Kidney (tissue), 13 donors: ENCODE measurements at regions not wholly inside any gene's neighbourhood (a gene's known extent, or its start where the extent isn't known, plus 50 kb on each side); places are given as distances from the start of the nearest gene placed in this dataset.

Experiments used
- DNase-seq, 5 donors: peaks; one replicate each; pipeline ENCODE4 v3.0.0-alpha.2; 2013 to 2020
- FAIRE-seq: peaks from 2 replicates; lab custom pipeline; 2012; peaks lifted over from hg19 to GRCh38; lab: Jason Lieb, UNC
- H3K27ac ChIP-seq, 2 donors: one replicate each; pipeline ENCODE4 v1.7.0; 2013; ENCODE audit warnings: low read depth in 2 of 2, low read length in 2 of 2, inconsistent platforms in 1 of 2
- H3K27me3 ChIP-seq: one replicate; pipeline ENCODE4 v1.7.1; 2013; ENCODE audit warnings: low read length, inconsistent platforms; ENCODE audit not compliant: control insufficient read depth, insufficient read depth
- H3K36me3 ChIP-seq, 3 donors: one replicate each; pipeline versions ENCODE4 v1.7.0 to v1.7.1; 2013; ENCODE audit warnings: low read length in 3 of 3, control low read depth in 1 of 3, inconsistent platforms in 1 of 3; ENCODE audit not compliant: insufficient read depth in 3 of 3, control insufficient read depth in 2 of 3
- H3K4me1 ChIP-seq, 3 donors: one replicate each; pipeline versions ENCODE4 v1.7.0 to v1.7.1; 2013; ENCODE audit warnings: low read length in 3 of 3, inconsistent platforms in 1 of 3, low read depth in 1 of 3; ENCODE audit not compliant: control insufficient read depth in 2 of 3, insufficient read depth in 2 of 3
- H3K4me3 ChIP-seq, 3 donors: one replicate each; pipeline versions ENCODE4 v1.7.0 to v1.8.1; 2013; ENCODE audit warnings: low read length in 3 of 3, control low read depth in 1 of 3, inconsistent platforms in 1 of 3
- H3K9ac ChIP-seq, 3 donors: one replicate each; pipeline versions ENCODE4 v1.7.0 to v1.7.1; 2013; ENCODE audit warnings: low read length in 3 of 3, control low read depth in 1 of 3, inconsistent platforms in 1 of 3
- H3K9me3 ChIP-seq, 3 donors: one replicate each; pipeline versions ENCODE4 v1.7.0 to v1.7.1; 2013; ENCODE audit warnings: low read length in 3 of 3, control low read depth in 1 of 3, inconsistent platforms in 1 of 3; ENCODE audit not compliant: control insufficient read depth in 2 of 3, insufficient read depth in 1 of 3
- intact Hi-C: fragments of 100-400 bp; cut with DNase I; formaldehyde crosslinking; loops from one replicate; pipeline ENCODE4 v1.11.1; 2022
- TF ChIP-seq, protein P1 (sequence below): IDR thresholded peaks from 3 replicates; pipeline ENCODE4 v1.5.1; 2012; ENCODE audit warnings: mild to moderate bottlenecking, moderate library complexity, borderline replicate concordance; ENCODE audit not compliant: insufficient read depth; ENCODE audit errors: extremely low read depth
- donor health status: control.
- donor health status: control.
- donor health status: control.
- donor health status: control.
- donor health status: control.
- donor health status: DM: yes; HTN: yes; CAD: no.
- donor health status: Normal renal cell carcinoma (clear cell type).

GRCh38 chr15:69919816-69920215, 177.9 kb downstream of the TLE3 start:
- Histone ChIP-seq H3K27ac (no peak overlapping the region), H3K9me3 (peaks cover 0 to 7% (median 2%) of the 10 kb centered on the region in 3 donors), H3K4me1 (no peaks in the 10 kb centered on the region), H3K27me3 (no peaks in the 10 kb centered on the region), H3K4me3 (no peak overlapping the region), H3K36me3 (no peaks in the 10 kb centered on the region), H3K9ac (no peak overlapping the region)
- intact Hi-C loops: no loop called here
- no peak for FAIRE-seq
- TF ChIP-seq, protein P1, sequence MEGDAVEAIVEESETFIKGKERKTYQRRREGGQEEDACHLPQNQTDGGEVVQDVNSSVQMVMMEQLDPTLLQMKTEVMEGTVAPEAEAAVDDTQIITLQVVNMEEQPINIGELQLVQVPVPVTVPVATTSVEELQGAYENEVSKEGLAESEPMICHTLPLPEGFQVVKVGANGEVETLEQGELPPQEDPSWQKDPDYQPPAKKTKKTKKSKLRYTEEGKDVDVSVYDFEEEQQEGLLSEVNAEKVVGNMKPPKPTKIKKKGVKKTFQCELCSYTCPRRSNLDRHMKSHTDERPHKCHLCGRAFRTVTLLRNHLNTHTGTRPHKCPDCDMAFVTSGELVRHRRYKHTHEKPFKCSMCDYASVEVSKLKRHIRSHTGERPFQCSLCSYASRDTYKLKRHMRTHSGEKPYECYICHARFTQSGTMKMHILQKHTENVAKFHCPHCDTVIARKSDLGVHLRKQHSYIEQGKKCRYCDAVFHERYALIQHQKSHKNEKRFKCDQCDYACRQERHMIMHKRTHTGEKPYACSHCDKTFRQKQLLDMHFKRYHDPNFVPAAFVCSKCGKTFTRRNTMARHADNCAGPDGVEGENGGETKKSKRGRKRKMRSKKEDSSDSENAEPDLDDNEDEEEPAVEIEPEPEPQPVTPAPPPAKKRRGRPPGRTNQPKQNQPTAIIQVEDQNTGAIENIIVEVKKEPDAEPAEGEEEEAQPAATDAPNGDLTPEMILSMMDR: no peak
- peak in 4 of 5 donors; percentile 36 to 58 (median 42) for DNase-seq

DNA sequence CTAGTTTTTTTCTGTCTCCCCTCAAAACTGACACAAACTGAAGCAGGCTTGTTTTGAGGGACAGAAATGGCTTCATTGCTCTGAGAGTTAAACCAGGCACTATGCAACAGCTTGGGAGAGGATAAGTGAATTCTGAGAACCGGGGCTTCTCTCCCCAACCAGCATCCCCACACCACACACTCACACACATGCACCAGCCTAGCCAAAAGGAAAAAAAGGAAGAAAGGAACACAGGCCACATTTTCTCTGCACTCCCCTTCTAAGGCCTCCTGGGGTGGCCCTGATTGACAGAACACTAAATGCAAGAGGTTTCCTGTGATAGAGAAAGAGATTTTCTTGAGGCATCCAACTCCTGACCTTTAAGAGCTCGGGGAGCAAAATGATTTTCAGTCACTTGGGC, 177.5 kb downstream of the TLE3 start:
- no peak overlapping the region for H3K27ac ChIP-seq
- intact Hi-C loops: no loop called here
- H3K4me3 ChIP-seq: no peak overlapping the region
- no peak for FAIRE-seq
- H3K36me3 ChIP-seq: no peaks in the 10 kb centered on the region
- H3K27me3 ChIP-seq: no peaks in the 10 kb centered on the region
- no peak overlapping the region for H3K9ac ChIP-seq
- peaks cover 0 to 11% (median 2%) of the 10 kb centered on the region in 3 donors for H3K9me3 ChIP-seq
- no peak for DNase-seq
- TF ChIP-seq, protein P1: no peak
- H3K4me1 ChIP-seq: no peaks in the 10 kb centered on the region

DNA sequence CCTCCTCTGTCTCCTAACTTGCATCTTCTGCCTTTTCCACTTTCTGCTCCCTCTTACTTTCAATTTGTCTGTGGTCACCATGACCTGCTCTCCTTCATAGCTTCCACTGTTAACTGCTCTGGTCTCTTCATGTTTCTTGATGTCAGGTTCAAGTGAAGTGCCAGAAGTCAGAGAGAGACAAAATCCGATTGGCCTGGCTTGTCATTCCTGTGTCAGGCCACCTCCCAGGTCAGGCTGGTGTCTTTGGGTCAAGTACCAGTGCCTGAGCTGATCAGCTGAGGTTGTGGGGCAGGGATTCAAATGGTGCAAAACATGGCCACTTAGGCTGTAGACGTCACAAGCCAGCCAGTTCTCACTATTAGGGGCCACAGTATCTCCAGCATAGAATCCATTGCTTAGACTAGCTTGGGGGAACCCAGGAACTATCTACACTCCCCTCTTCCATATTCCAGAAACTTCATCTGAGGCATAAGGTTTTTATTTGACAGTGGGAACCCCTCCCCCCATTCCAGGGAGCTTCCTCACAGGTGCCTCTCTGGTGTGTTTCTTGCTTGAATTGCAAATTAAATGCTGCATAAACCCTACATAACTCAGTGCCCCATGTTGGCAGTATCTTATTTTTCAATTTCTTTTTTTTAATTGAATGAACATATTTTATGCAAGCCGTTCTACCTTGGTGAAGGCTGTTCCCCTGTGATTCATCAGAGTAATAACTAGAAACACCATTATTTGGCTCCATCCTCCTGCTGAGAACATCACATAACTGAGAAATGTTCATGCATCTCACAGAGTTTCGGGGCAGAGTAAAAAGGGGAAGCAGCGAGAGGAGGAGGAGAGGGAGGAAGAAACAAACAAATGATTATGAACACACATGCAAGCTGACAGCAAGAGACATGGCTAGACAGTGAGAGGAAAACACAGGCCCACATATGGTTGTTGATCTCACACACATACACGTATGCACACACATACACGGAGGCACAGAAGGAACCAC, 175.8 kb downstream of the TLE3 start:
- TF ChIP-seq, protein P1: no peak
- Histone ChIP-seq H3K4me1 (no peaks in the 10 kb centered on the region), H3K36me3 (no peaks in the 10 kb centered on the region), H3K4me3 (no peak overlapping the region), H3K27me3 (no peaks in the 10 kb centered on the region), H3K9ac (no peak overlapping the region), H3K9me3 (peaks cover 0 to 13% (median 2%) of the 10 kb centered on the region in 3 donors), H3K27ac (no peak overlapping the region)
- FAIRE-seq: no peak
- intact Hi-C loops: no loop called here
- DNase-seq: no peak
